Mammary epithelial cell (primary cell): ENCODE measurements at regions not wholly inside any gene's neighbourhood (a gene's known extent, or its start where the extent isn't known, plus 50 kb on each side); places are given as distances from the start of the nearest gene placed in this dataset.

Source experiments
- CTCF ChIP-seq, 2 donors: IDR thresholded peaks in 1 of 2; conservative IDR thresholded peaks in 1 of 2; 2 replicates each; pipeline ENCODE4 v1.5.1; 2011 to 2012; ENCODE audit warnings: inconsistent platforms in 2 of 2, low read length in 2 of 2, mild to moderate bottlenecking in 2 of 2, control low read depth in 1 of 2, low read depth in 1 of 2; ENCODE audit not compliant: insufficient read depth in 1 of 2; ENCODE audit errors: extremely low read depth in 1 of 2
- EZH2 ChIP-seq: IDR thresholded peaks from 2 replicates; pipeline ENCODE4 v1.6.1; 2012; ENCODE audit warnings: low read length, inconsistent platforms, borderline replicate concordance

- TF ChIP-seq CTCF (conservative IDR thresholded peaks at IDR 0.05 in 1 of 2, IDR thresholded peaks at IDR 0.05 in 1 of 2; ENCODE audit: extremely low read depth in 1 of 2, insufficient read depth in 1 of 2, low read depth in 1 of 2, low read length in 2 of 2) (no peak), EZH2 (no peak)
Measured at GRCh38 chr5:101866473-101866872, 429.6 kb downstream of the SLCO4C1 start.
